IMR-90 (cell line): ENCODE measurements at regions not wholly inside any gene's neighbourhood (a gene's known extent, or its start where the extent isn't known, plus 50 kb on each side); places are given as distances from the start of the nearest gene placed in this dataset.

Experiments used
- ATAC-seq: fragments of 200-7000 bp; cut with Tn5 transposase; 2 replicates; pipeline ENCODE4 v1.9.1; 2020; ENCODE audit warnings: low read depth, mild to moderate bottlenecking, moderate library complexity
- BruUV-seq: library from RNA; stranded (reverse); fragments of 400-500 nt; replicated peaks from 2 replicates; lab custom pipeline; 2021; lab: Mats Ljungman, UMichigan
- CTCF ChIA-PET: fragments of 300-600 bp; formaldehyde crosslinking; extraction: SDS; loops from one replicate; lab custom pipeline; 2021; ENCODE audit warnings: antibody characterized with exemption; lab: Yijun Ruan, JAX
- POLR2A ChIA-PET: fragments of 300-600 bp; sonication (Branson Sonifier 250); formaldehyde crosslinking; loops from one replicate; lab custom pipeline; 2022; ENCODE audit warnings: antibody characterized with exemption; ENCODE audit not compliant: unreplicated experiment; lab: Charles Lee
- DNase-seq: peaks from one replicate; pipeline ENCODE4 v3.0.0; 2013
- H2AFZ ChIP-seq: replicated peaks from 2 replicates; pipeline ENCODE3; 2013; ENCODE audit warnings: low read length, mild to moderate bottlenecking; ENCODE audit not compliant: poor library complexity
- H2AK5ac ChIP-seq: 2 replicates; pipeline ENCODE4 v1.6.1; 2013; ENCODE audit warnings: low read depth, low read length, inconsistent platforms
- H2AK9ac ChIP-seq: replicated peaks from 2 replicates; pipeline ENCODE3; 2013; ENCODE audit warnings: mild to moderate bottlenecking, low read depth, low read length, moderate library complexity; ENCODE audit not compliant: poor library complexity
- H2BK120ac ChIP-seq: 2 replicates; pipeline ENCODE4 v1.6.1; 2013; ENCODE audit warnings: low read depth, low read length, inconsistent platforms
- H2BK15ac ChIP-seq: 3 replicates; pipeline ENCODE4 v1.6.1; 2013; ENCODE audit warnings: low read depth, low read length, inconsistent platforms
- H2BK20ac ChIP-seq: 2 replicates; pipeline ENCODE4 v1.6.1; 2013; ENCODE audit warnings: low read depth, mild to moderate bottlenecking, inconsistent platforms, low read length, moderate library complexity
- H2BK5ac ChIP-seq: 2 replicates; pipeline ENCODE4 v1.6.1; 2013; ENCODE audit warnings: mild to moderate bottlenecking, low read depth, low read length, inconsistent platforms; ENCODE audit not compliant: poor library complexity, severe bottlenecking
- H3K14ac ChIP-seq: replicated peaks from 2 replicates; pipeline ENCODE4 v1.6.1; 2013; ENCODE audit warnings: low read depth, low read length, inconsistent platforms
- H3K18ac ChIP-seq: 2 replicates; pipeline ENCODE4 v1.6.1; 2013; ENCODE audit warnings: low read depth, low read length, control low read depth
- H3K23ac ChIP-seq: 2 replicates; pipeline ENCODE4 v1.6.1; 2013; ENCODE audit warnings: low read depth, low read length, inconsistent platforms
- H3K27ac ChIP-seq: 2 replicates; pipeline ENCODE4 v1.5.1; 2013; ENCODE audit warnings: mild to moderate bottlenecking, control low read depth, low read length; ENCODE audit not compliant: insufficient read depth
- H3K27me3 ChIP-seq: 2 replicates; pipeline ENCODE4 v1.6.1; 2013; ENCODE audit warnings: low read length; ENCODE audit not compliant: control insufficient read depth, insufficient read depth
- H3K36me3 ChIP-seq: 2 replicates; pipeline ENCODE4 v1.6.1; 2013; ENCODE audit warnings: low read length, mixed read lengths; ENCODE audit not compliant: control insufficient read depth, insufficient read depth
- H3K4ac ChIP-seq: 2 replicates; pipeline ENCODE4 v1.6.1; 2013; ENCODE audit warnings: low read depth, low read length, inconsistent platforms
- H3K4me1 ChIP-seq: 2 replicates; pipeline ENCODE4 v1.6.1; 2013; ENCODE audit warnings: low read length, mixed read lengths; ENCODE audit not compliant: control insufficient read depth, insufficient read depth
- H3K4me2 ChIP-seq: 2 replicates; pipeline ENCODE4 v1.6.1; 2013; ENCODE audit warnings: low read depth, mild to moderate bottlenecking, control low read depth, low read length, moderate library complexity
- H3K4me3 ChIP-seq: 2 replicates; pipeline ENCODE4 v1.5.1; 2013; ENCODE audit warnings: low read depth, mild to moderate bottlenecking, control low read depth, low read length, moderate library complexity; ENCODE audit not compliant: insufficient read depth
- H3K56ac ChIP-seq: 2 replicates; pipeline ENCODE4 v1.6.1; 2013; ENCODE audit warnings: low read length, inconsistent platforms; ENCODE audit not compliant: insufficient read depth; ENCODE audit errors: extremely low read depth
- H3K79me1 ChIP-seq, 2 experiments: 2 replicates each; pipeline ENCODE4 v1.6.1; 2013; ENCODE audit warnings: low read length in 2 of 2, inconsistent platforms in 1 of 2, low read depth in 1 of 2
- H3K9ac ChIP-seq: 2 replicates; pipeline ENCODE4 v1.6.1; 2013; ENCODE audit warnings: low read depth, low read length, control low read depth
- H3K9me1 ChIP-seq: 2 replicates; pipeline ENCODE4 v1.6.1; 2013; ENCODE audit warnings: low read length, inconsistent platforms; ENCODE audit not compliant: insufficient read depth
- H3K9me3 ChIP-seq: 2 replicates; pipeline ENCODE4 v1.6.1; 2013; ENCODE audit warnings: low read length; ENCODE audit not compliant: control insufficient read depth, insufficient read depth
- H4K20me1 ChIP-seq: 2 replicates; pipeline ENCODE4 v1.6.1; 2013; ENCODE audit warnings: low read length, inconsistent platforms; ENCODE audit not compliant: insufficient read depth
- H4K5ac ChIP-seq: 2 replicates; pipeline ENCODE4 v1.6.1; 2013; ENCODE audit warnings: mild to moderate bottlenecking, low read depth, low read length, control low read depth
- H4K8ac ChIP-seq, 2 experiments: 2 replicates each; pipeline ENCODE4 v1.6.1; 2013; ENCODE audit warnings: low read depth in 2 of 2, low read length in 2 of 2, control low read depth in 1 of 2, inconsistent platforms in 1 of 2
- H4K91ac ChIP-seq: 2 replicates; pipeline ENCODE4 v1.6.1; 2013; ENCODE audit warnings: low read depth, low read length, inconsistent platforms; ENCODE audit not compliant: insufficient read depth
- BHLHE40 ChIP-seq: fragments of 150-350 bp; IDR thresholded peaks from 2 replicates; pipeline ENCODE4 v1.6.1; 2016; ENCODE audit warnings: mild to moderate bottlenecking, low read depth, low read length
- CEBPB ChIP-seq: IDR thresholded peaks from 2 replicates; pipeline ENCODE4 v1.6.1; 2012; ENCODE audit warnings: low read depth, low read length, improper control_type of control experiment
- ELK1 ChIP-seq: fragments of 150-350 bp; IDR thresholded peaks from 2 replicates; pipeline ENCODE4 v1.6.1; 2016; ENCODE audit warnings: low read depth, mild to moderate bottlenecking, low read length, moderate library complexity, borderline replicate concordance
- SMC3 ChIP-seq: fragments of 150-350 bp; IDR thresholded peaks from 2 replicates; pipeline ENCODE4 v1.6.1; 2016; ENCODE audit warnings: low read depth, mild to moderate bottlenecking, antibody characterized with exemption, low read length, moderate library complexity
- USF2 ChIP-seq: fragments of 150-350 bp; IDR thresholded peaks from 2 replicates; pipeline ENCODE4 v1.6.1; 2017; ENCODE audit warnings: mild to moderate bottlenecking, antibody characterized with exemption, low read length, low read depth
- WGBS, 2 experiments: methylation state at CpG; one replicate each; pipeline versions ENCODE4 v1.1.5 to v1.1.7; 2013; ENCODE audit warnings: missing lambda C conversion rate in 2 of 2; ENCODE audit not compliant: insufficient read length in 1 of 2; ENCODE audit errors: extremely low coverage in 2 of 2; 5-methylcytosine and 5-hydroxymethylcytosine counted together
- dilution Hi-C: fragments of 300-500 bp; cut with HindIII; formaldehyde crosslinking; loops from one replicate; pipeline ENCODE4 v1.14.3; 2018; ENCODE audit warnings: low sequenced_read_pairs; ENCODE audit not compliant: unreplicated experiment
- in situ Hi-C: fragments of 300-500 bp; cut with MboI; formaldehyde crosslinking; loops from 3 replicates; pipeline ENCODE4 v1.14.3; 2019; ENCODE audit warnings: low sequenced_read_pairs, inconsistent platforms, mixed read lengths
- intact Hi-C: fragments of 100-400 bp; cut with micrococcal nuclease; formaldehyde crosslinking; loops from 2 replicates; pipeline ENCODE4 v1.10.0; 2022

DNA sequence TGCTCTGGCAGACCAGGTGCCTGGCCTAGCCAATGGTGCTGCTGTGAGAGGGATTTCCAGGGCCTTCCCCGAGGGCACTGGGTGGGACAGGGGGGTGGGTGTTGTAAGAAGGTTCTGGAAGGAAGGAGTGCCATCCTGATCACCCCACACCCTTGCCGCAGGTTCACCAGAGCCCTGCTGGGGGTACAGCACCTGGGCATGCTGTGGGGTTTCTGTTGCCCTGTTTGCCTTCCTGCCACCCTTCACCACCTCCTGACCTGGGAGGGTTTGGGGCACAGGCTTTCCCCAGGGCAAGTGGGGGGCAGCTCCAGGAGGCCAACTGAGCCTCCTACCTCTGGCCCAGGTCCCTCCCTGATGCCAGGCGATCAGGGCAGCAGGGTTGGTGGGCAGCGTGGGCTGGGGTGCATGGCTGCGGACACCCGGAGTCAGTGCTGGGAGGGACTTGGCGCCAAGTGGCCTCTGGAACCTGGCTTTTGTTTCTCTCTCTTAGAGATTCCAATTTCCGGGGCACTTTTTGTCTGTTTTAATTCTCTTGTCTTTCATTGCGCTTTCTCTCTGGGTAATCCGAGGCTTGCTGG is 318.8 kb downstream of the PTPRU start:
- no peaks in the 10 kb centered on the region for H3K79me1 ChIP-seq
- H4K91ac ChIP-seq = no peak overlapping the region
- H3K27me3 ChIP-seq = no peaks in the 10 kb centered on the region; the same call in none of the 2 replicates
- no peak overlapping the region for H4K8ac ChIP-seq
- no peak for ATAC-seq
- no peak overlapping the region for H3K18ac ChIP-seq
- 70% methylated on average over 2 of the region's 10 CpGs; no CpG with 5 or more reads in 1 of the 2 experiments for WGBS, 2 experiments
- H3K4me1 ChIP-seq = no peaks in the 10 kb centered on the region
- intact Hi-C loops (no loop called here), in situ Hi-C loops (no loop called here), dilution Hi-C loops (no loop called here)
- no peak overlapping the region for H3K14ac ChIP-seq
- H2AK9ac ChIP-seq = no peak overlapping the region
- H3K56ac ChIP-seq = no peak overlapping the region
- H2BK120ac ChIP-seq = no peak overlapping the region
- H2BK20ac ChIP-seq = no peak overlapping the region
- no peak overlapping the region for H3K4me2 ChIP-seq
- H3K9me1 ChIP-seq = 0 out of 2 replicates have a peak, but pooled peaks cover 5% of the 10 kb centered on the region
- H3K23ac ChIP-seq = no peak overlapping the region
- no peak for TF ChIP-seq BHLHE40
- TF ChIP-seq USF2 = no peak
- no peak for TF ChIP-seq ELK1
- TF ChIP-seq SMC3 = no peak
- no peak for TF ChIP-seq CEBPB
- H3K9me3 ChIP-seq = no peaks in the 10 kb centered on the region
- no peak overlapping the region for H2BK15ac ChIP-seq
- ChIA-PET POLR2A (no interaction called here), CTCF (no interaction called here)
- no peak overlapping the region for H3K27ac ChIP-seq
- BruUV-seq = no TSS peak
- H4K5ac ChIP-seq = no peak overlapping the region
- DNase-seq = no peak
- no peak overlapping the region for H2AK5ac ChIP-seq
- H2BK5ac ChIP-seq = no peak overlapping the region
- no peak overlapping the region for H2AFZ ChIP-seq
- H3K4ac ChIP-seq = no peak overlapping the region
- no peaks in the 10 kb centered on the region for H3K36me3 ChIP-seq
- H4K20me1 ChIP-seq = no peaks in the 10 kb centered on the region; the same call in 1 of the 2 replicates
- no peak overlapping the region for H3K4me3 ChIP-seq
- no peak overlapping the region for H3K9ac ChIP-seq
